Stimulated activated CD4-positive, alpha-beta T cell treated with anti-CD3 and anti-CD28 coated beads, Interleukin-4, amount 100 ng/mL, for 1 hour (primary cell): ENCODE measurements at regions not wholly inside any gene's neighbourhood (a gene's known extent, or its start where the extent isn't known, plus 50 kb on each side); places are given as distances from the start of the nearest gene placed in this dataset.
"Not testable (repeated sequence)": the region's sequence is repeated elsewhere in the genome, so short reads cannot be mapped to it uniquely, and the experiment has no call there.

Source experiments
- DNase-seq: peaks from one replicate; pipeline ENCODE4 v3.0.0-alpha.2; 2020

DNA sequence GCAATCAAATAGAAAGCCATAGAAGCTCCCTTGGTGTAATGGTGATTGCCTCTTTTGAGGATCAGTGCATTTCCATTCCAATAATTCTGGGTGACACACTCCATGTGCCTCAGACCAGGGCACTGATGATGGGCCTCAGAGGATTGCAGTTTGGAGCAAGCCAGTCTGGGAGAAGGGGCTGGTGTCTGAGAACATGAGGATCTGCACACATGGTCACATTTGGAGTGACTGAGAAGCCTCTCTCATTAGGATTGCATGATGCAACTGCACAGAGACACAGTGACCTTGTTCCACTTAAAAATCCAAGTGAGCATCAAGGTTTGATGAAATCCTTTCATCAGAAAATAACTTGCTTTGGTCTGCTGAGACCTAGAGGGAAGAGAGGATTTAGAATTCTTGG, 216.4 kb downstream of the ANKRD30B start:
- no peak for DNase-seq

GRCh38 chr18:14964976-14965375, 217.0 kb downstream of the ANKRD30B start:
- DNase-seq = not testable (repeated sequence)

DNA sequence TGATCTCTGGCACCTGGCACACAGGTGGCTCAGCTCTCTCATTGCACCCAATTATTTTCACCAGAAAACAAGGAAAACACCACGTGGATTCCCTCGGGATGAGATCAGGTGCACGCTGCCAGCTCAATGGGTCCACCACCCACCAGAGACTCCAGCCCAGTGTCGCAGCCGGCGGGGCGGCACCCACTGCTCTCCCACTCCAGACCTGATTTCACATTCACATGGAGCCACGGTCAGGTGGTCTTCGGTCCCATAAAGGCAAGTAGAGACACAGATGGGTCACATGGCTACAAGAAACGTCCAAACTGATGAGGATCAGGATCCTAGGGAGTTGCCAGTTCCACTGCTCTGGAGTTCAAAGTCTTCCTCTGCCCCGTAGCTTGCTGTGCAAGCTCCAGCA, 217.6 kb downstream of the ANKRD30B start:
- no peak for DNase-seq

DNA sequence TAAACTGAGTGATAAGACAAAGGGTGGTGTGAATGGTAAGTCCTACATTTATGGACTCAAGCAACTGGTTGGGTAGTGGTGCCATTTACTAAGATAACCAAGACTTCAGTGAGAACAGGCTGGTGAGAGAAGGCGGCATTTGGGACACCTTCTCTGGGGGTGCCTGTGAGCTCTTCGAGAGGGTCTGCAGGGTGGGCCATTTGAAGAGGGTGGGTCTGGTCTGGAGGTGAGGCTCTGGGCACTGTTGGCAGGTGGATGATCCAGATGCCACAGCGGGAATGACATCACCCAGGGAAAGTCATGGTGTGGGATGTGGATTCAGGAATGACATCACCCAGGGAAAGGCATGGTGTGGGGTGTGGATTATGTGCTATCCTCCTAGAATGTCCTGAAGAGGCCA, 219.3 kb downstream of the ANKRD30B start:
- DNase-seq = not testable (repeated sequence)

DNA sequence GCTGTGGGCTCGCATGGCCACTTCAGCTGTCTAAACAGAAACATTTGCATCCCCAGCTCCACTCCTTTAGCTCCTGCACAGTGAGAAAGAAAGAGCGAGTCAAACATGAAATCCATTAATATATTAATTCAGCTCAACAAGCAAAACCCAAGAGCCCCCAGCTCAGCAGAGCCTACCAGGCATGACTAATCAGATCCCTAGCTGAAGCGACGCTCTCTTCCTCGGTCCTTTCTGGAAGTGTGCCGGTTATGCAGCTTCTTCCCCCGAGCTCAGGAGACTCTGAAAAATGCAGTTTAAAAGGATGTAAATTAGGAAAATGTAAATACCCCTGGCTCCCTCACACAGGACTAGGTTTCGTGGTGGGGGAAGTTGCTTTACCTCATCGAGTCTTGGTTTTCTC, 221.5 kb downstream of the ANKRD30B start:
- no peak for DNase-seq

GRCh38 chr18:14970027-14970426, 222.1 kb downstream of the ANKRD30B start:
- DNase-seq = no peak

GRCh38 chr18:14971461-14972185, 223.7 kb downstream of the ANKRD30B start:
- no peak for DNase-seq

- not testable (repeated sequence) for DNase-seq
These were observed 225.4 kb downstream of the ANKRD30B start for GRCh38 chr18:14973421-14973820.

DNA sequence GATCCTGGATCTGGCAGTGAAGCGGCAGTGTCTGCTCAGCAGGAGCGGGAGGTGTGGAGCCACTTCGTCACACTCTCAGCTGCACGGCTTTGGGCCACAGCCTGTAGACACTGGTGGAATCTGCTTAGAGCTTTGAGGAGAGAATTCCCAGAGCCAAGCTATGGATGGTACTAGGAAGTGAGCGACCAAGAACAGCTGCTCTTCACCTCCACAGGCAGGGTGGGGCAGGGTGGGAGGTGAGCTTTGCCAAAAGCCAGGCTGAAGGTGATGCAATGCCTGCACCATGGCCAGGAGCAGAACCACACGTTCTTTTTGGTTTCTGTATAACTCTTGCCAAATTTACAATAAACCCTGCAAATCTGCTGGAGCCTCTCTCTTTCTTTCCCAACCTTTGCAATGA, 226.1 kb downstream of the ANKRD30B start:
- DNase-seq = no peak

DNA sequence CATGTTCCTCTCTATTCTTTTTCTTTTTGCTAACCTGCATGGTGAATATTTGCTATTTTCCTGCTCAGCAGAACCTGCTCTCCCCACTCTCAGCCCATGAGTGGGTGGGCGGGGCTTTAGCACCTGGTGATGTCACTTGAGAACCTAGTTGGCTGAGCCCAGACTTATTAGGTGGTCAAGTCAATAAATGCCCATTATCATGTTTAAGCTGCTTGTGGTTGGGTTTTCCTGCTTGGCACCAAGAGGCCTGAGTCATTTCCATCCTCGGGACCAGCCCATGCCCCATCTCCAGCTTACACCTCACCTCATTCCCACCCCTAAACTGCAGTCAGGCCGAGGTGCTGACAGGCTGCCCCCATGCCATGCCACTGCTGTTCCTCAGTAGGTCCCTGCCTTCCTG, 226.6 kb downstream of the ANKRD30B start:
- no peak for DNase-seq

DNA sequence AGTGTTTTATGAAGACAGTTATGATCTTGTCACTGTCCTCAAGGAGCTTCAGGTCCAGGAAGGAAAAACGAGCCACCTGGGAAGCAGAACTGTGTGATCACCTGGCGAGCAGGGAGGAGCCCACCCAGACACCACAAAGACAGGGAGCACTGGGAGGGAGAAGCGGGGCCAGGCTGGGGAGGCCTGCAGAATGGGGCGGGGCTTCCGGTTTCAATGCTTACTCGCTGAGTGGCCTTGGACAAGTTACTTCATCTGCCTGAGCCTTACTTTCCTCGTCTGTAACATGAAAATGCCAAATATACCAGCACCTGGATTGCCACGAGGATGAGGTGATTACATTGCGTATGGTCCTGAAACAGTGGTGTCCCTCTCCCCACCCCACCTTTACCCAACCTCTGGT, 227.5 kb downstream of the ANKRD30B start:
- no peak for DNase-seq

DNA sequence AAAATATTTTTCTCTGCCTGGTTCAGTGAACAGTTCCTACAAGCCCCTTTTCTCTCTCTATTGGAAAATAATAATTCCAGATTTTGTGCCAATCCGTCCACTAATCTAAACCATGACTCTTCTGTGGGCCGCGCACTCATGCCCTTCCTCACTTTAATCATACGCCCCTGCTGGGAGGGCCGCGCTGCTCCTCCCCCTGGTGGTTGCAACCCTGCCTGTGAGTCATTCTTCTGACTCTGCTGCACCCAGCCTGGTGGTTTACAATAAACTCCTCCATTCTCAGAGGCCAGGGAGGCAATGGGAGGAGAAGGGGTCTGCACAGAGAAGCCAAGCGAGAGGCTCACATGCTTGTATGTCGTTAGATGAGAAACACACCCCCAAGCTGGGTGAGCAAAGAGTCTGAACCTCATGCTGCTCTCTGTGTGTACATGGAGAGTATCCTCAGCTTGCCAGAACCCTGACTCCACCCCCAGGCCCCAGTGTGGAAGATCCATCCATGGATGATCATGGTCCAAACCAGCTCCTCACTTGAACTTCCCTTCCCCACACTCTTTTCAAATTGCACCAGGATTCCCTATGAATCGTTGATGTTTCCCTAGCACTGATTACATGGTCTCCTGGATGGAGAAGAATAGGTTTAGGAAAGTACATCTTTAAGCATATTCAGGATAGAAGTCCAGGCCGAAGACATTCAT, 228.9 kb downstream of the ANKRD30B start:
- no peak for DNase-seq

GRCh38 chr18:14978191-14978590, 230.2 kb downstream of the ANKRD30B start:
- DNase-seq = no peak

GRCh38 chr18:14978962-14979535, 231.1 kb downstream of the ANKRD30B start:
- peak; percentile 24 for DNase-seq

GRCh38 chr18:14979875-14980274, 231.9 kb downstream of the ANKRD30B start:
- no peak for DNase-seq

DNA sequence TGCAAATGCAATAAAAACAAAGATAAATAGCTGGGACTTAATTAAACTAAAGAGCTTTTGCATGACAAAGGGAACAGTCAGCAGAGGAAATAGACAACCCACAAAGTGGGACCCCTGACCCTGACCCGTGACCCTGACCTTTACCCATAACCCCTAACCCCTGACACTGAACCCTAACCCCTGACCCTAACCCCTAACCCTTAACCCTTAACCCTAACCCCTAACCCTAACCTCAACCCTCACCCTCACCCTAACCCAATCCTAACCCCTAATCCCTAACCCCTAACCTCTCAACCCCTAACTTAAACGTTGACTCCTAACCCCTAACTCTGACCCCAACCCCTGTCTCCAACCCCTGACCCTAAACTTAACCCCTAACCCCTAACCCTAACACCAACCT, 236.6 kb downstream of the ANKRD30B start:
- DNase-seq = not testable (repeated sequence)

DNA sequence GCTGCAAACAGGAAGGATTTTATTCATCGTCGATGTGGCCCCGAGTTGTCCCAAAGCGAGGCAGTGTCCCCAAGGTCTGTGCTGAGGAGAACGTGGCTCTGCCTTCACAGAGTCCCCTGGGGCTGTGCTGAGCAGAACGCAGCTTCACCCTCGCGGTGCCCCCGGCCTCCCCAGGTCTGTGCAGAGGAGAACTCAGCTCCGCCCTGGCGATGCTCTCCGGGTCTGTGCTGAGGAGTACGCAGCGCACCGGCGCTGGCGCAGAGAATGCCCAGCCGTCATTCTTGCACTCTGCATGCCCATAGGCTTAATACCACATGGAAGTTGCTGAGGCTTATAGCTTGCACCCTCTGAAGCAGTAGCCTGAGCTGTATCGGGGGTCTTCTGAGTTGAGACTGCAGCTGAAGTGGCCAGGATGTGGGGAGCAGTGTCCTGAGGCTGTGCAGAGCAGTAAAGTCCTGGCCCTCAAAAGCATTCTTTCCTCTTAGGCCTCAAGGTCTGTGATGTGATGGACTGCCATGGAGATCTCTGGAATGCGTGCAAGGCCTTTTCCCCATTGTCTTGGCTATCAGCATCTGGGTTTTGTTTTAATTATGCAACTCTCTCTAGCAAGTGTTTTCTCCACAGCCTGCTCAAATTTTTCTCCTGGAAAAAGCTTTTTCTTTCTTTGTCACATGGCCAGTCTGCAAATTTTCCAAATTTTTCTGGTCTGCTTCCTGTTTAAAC, 237.5 kb downstream of the ANKRD30B start:
- DNase-seq = not testable (repeated sequence)

DNA sequence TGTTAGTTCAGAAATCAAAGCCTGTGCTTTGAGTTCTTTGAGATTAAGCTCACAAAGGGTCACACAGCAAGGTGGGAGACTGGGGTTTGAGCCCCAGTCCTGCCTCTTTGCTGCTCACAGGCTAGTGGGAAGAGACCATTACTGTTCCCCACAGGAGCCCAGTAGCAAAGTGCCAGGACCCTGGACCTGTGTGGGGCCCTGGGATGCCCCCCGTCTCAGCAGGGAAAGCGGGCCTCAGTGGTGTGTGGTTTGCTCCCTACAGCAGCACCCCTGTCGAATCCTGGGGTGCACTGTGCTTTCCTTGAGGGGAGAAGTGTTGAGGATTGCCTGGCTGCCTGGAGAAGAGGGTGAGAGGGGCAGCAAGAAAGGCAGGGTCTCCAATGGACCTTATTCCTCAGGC, 239.4 kb downstream of the ANKRD30B start:
- DNase-seq = not testable (repeated sequence)

- not testable (repeated sequence) for DNase-seq
These were observed 240.2 kb downstream of the ANKRD30B start for GRCh38 chr18:14987960-14988710.

DNA sequence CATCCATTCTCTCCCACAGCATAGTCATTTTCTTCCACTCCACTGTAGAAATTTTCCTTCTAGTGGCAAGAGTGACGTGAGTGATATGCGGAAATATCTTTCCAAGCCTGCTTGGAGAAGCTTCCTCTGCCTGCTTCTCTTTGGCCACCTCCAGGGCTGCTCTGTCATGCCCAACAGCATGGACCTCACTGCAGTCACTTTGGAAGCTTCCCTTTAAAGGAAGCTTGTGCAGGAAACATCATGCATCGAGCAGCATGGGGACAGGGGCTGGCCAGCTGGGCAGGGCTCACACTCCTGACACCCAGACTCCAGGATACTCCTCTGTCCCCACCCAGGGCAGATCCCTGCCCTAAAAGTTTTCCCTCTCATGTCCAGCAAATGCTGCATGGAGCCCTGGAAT, 241.6 kb downstream of the ANKRD30B start:
- not testable (repeated sequence) for DNase-seq

- DNase-seq = not testable (repeated sequence)
These were observed 244.0 kb downstream of the ANKRD30B start for GRCh38 chr18:14991934-14992445.

GRCh38 chr18:14992758-14993157, 244.8 kb downstream of the ANKRD30B start:
- not testable (repeated sequence) for DNase-seq
